ENCODE measurements at regions not wholly inside any gene's neighbourhood (a gene's known extent, or its start where the extent isn't known, plus 50 kb on each side); places are given as distances from the start of the nearest gene placed in this dataset.
"Not testable (repeated sequence)": the region's sequence is repeated elsewhere in the genome, so short reads cannot be mapped to it uniquely, and the experiment has no call there.

- Histone ChIP-seq H3K4me3 (ENCODE audit: low read depth in 1 of 2, low read length in 2 of 2) (no peak overlapping the region), H3K27ac (ENCODE audit: low read length) (no peak overlapping the region), H3K9me3 (ENCODE audit: control insufficient read depth in 1 of 2, low read length in 2 of 2) (no peaks in the 10 kb centered on the region), H3K4me1 (ENCODE audit: control insufficient read depth in 1 of 2, insufficient read depth in 2 of 2, low read length in 2 of 2) (peaks cover 0 to 4% of the 10 kb centered on the region in 2 donors), H3K36me3 (ENCODE audit: control insufficient read depth in 1 of 2, insufficient read depth in 2 of 2, low read length in 2 of 2) (no peaks in the 10 kb centered on the region), H3K27me3 (ENCODE audit: low read depth, low read length) (no peaks in the 10 kb centered on the region)
Observed at GRCh38 chr14:89085231-89085731, 260.8 kb downstream of the TTC8 start.

- Histone ChIP-seq H3K9me3 (ENCODE audit: control insufficient read depth in 1 of 2, low read length in 2 of 2) (no peaks in the 10 kb centered on the region), H3K27ac (ENCODE audit: low read length) (no peak overlapping the region), H3K4me3 (ENCODE audit: low read depth in 1 of 2, low read length in 2 of 2) (no peak overlapping the region), H3K4me1 (ENCODE audit: control insufficient read depth in 1 of 2, insufficient read depth in 2 of 2, low read length in 2 of 2) (peaks cover 0 to 4% of the 10 kb centered on the region in 2 donors), H3K27me3 (ENCODE audit: low read depth, low read length) (no peaks in the 10 kb centered on the region), H3K36me3 (ENCODE audit: control insufficient read depth in 1 of 2, insufficient read depth in 2 of 2, low read length in 2 of 2) (no peaks in the 10 kb centered on the region)
Observed at GRCh38 chr14:89085737-89086382, 261.4 kb downstream of the TTC8 start.

GRCh38 chr14:89088530-89088929 lies 264.1 kb downstream of the TTC8 start:
- H3K9me3 ChIP-seq (ENCODE audit: control insufficient read depth in 1 of 2, low read length in 2 of 2): peaks cover 0 to 3% of the 10 kb centered on the region in 2 donors
- H3K36me3 ChIP-seq (ENCODE audit: control insufficient read depth in 1 of 2, insufficient read depth in 2 of 2, low read length in 2 of 2): no peaks in the 10 kb centered on the region
- no peaks in the 10 kb centered on the region for H3K27me3 ChIP-seq (ENCODE audit: low read depth, low read length)
- no peak overlapping the region for H3K27ac ChIP-seq (ENCODE audit: low read length)
- H3K4me3 ChIP-seq (ENCODE audit: low read depth in 1 of 2, low read length in 2 of 2): no peak overlapping the region
- H3K4me1 ChIP-seq (ENCODE audit: control insufficient read depth in 1 of 2, insufficient read depth in 2 of 2, low read length in 2 of 2): peaks cover 0 to 4% of the 10 kb centered on the region in 2 donors

- no peak overlapping the region for H3K27ac ChIP-seq (ENCODE audit: low read length)
- no peaks in the 10 kb centered on the region for H3K36me3 ChIP-seq (ENCODE audit: control insufficient read depth in 1 of 2, insufficient read depth in 2 of 2, low read length in 2 of 2)
- H3K4me1 ChIP-seq (ENCODE audit: control insufficient read depth in 1 of 2, insufficient read depth in 2 of 2, low read length in 2 of 2): peaks cover 0 to 4% of the 10 kb centered on the region in 2 donors
- H3K9me3 ChIP-seq (ENCODE audit: control insufficient read depth in 1 of 2, low read length in 2 of 2): peaks cover 0 to 3% of the 10 kb centered on the region in 2 donors
- H3K4me3 ChIP-seq (ENCODE audit: low read depth in 1 of 2, low read length in 2 of 2): no peak overlapping the region
- no peaks in the 10 kb centered on the region for H3K27me3 ChIP-seq (ENCODE audit: low read depth, low read length)
Observed at GRCh38 chr14:89089330-89089729, 264.9 kb downstream of the TTC8 start.

- no peak overlapping the region for H3K27ac ChIP-seq (ENCODE audit: low read length)
- peaks cover 0 to 3% of the 10 kb centered on the region in 2 donors for H3K9me3 ChIP-seq (ENCODE audit: control insufficient read depth in 1 of 2, low read length in 2 of 2)
- no peaks in the 10 kb centered on the region for H3K36me3 ChIP-seq (ENCODE audit: control insufficient read depth in 1 of 2, insufficient read depth in 2 of 2, low read length in 2 of 2)
- no peak overlapping the region for H3K4me3 ChIP-seq (ENCODE audit: low read depth in 1 of 2, low read length in 2 of 2)
- no peaks in the 10 kb centered on the region for H3K27me3 ChIP-seq (ENCODE audit: low read depth, low read length)
- H3K4me1 ChIP-seq (ENCODE audit: control insufficient read depth in 1 of 2, insufficient read depth in 2 of 2, low read length in 2 of 2): no peaks in the 10 kb centered on the region
Observed at GRCh38 chr14:89091781-89092180, 267.3 kb downstream of the TTC8 start.

- Histone ChIP-seq H3K27me3 (ENCODE audit: low read depth, low read length) (no peaks in the 10 kb centered on the region), H3K27ac (ENCODE audit: low read length) (no peak overlapping the region), H3K4me3 (ENCODE audit: low read depth in 1 of 2, low read length in 2 of 2) (no peak overlapping the region), H3K36me3 (ENCODE audit: control insufficient read depth in 1 of 2, insufficient read depth in 2 of 2, low read length in 2 of 2) (no peaks in the 10 kb centered on the region), H3K9me3 (ENCODE audit: control insufficient read depth in 1 of 2, low read length in 2 of 2) (peaks cover 0 to 3% of the 10 kb centered on the region in 2 donors), H3K4me1 (ENCODE audit: control insufficient read depth in 1 of 2, insufficient read depth in 2 of 2, low read length in 2 of 2) (no peaks in the 10 kb centered on the region)
Observed at GRCh38 chr14:89093083-89093730, 268.8 kb downstream of the TTC8 start.

GRCh38 chr14:89095036-89095435 lies 270.6 kb downstream of the TTC8 start:
- Histone ChIP-seq H3K36me3 (ENCODE audit: control insufficient read depth in 1 of 2, insufficient read depth in 2 of 2, low read length in 2 of 2) (no peaks in the 10 kb centered on the region), H3K4me1 (ENCODE audit: control insufficient read depth in 1 of 2, insufficient read depth in 2 of 2, low read length in 2 of 2) (no peaks in the 10 kb centered on the region), H3K27ac (ENCODE audit: low read length) (no peak overlapping the region), H3K4me3 (ENCODE audit: low read depth in 1 of 2, low read length in 2 of 2) (no peak overlapping the region), H3K9me3 (ENCODE audit: control insufficient read depth in 1 of 2, low read length in 2 of 2) (peaks cover 0 to 3% of the 10 kb centered on the region in 2 donors), H3K27me3 (ENCODE audit: low read depth, low read length) (no peaks in the 10 kb centered on the region)

- Histone ChIP-seq H3K9me3 (ENCODE audit: control insufficient read depth in 1 of 2, low read length in 2 of 2) (peaks cover 0 to 3% of the 10 kb centered on the region in 2 donors), H3K36me3 (ENCODE audit: control insufficient read depth in 1 of 2, insufficient read depth in 2 of 2, low read length in 2 of 2) (no peaks in the 10 kb centered on the region), H3K27me3 (ENCODE audit: low read depth, low read length) (no peaks in the 10 kb centered on the region), H3K27ac (ENCODE audit: low read length) (no peak overlapping the region), H3K4me3 (ENCODE audit: low read depth in 1 of 2, low read length in 2 of 2) (no peak overlapping the region), H3K4me1 (ENCODE audit: control insufficient read depth in 1 of 2, insufficient read depth in 2 of 2, low read length in 2 of 2) (no peaks in the 10 kb centered on the region)
Observed at GRCh38 chr14:89096946-89097345, 272.5 kb downstream of the TTC8 start.

- H3K4me3 ChIP-seq (ENCODE audit: low read depth in 1 of 2, low read length in 2 of 2): no peak overlapping the region
- no peaks in the 10 kb centered on the region for H3K9me3 ChIP-seq (ENCODE audit: control insufficient read depth in 1 of 2, low read length in 2 of 2)
- no peaks in the 10 kb centered on the region for H3K4me1 ChIP-seq (ENCODE audit: control insufficient read depth in 1 of 2, insufficient read depth in 2 of 2, low read length in 2 of 2)
- H3K36me3 ChIP-seq (ENCODE audit: control insufficient read depth in 1 of 2, insufficient read depth in 2 of 2, low read length in 2 of 2): no peaks in the 10 kb centered on the region
- no peak overlapping the region for H3K27ac ChIP-seq (ENCODE audit: low read length)
- no peaks in the 10 kb centered on the region for H3K27me3 ChIP-seq (ENCODE audit: low read depth, low read length)
Observed at GRCh38 chr14:89098254-89098653, 273.8 kb downstream of the TTC8 start.

- H3K36me3 ChIP-seq (ENCODE audit: control insufficient read depth in 1 of 2, insufficient read depth in 2 of 2, low read length in 2 of 2); H3K27me3 ChIP-seq (ENCODE audit: low read depth, low read length); H3K4me3 ChIP-seq (ENCODE audit: low read depth in 1 of 2, low read length in 2 of 2); H3K4me1 ChIP-seq (ENCODE audit: control insufficient read depth in 1 of 2, insufficient read depth in 2 of 2, low read length in 2 of 2); H3K27ac ChIP-seq (ENCODE audit: low read length); H3K9me3 ChIP-seq (ENCODE audit: control insufficient read depth in 1 of 2, low read length in 2 of 2): not testable (repeated sequence)
Observed at GRCh38 chr14:89104171-89104817, 279.8 kb downstream of the TTC8 start.

GRCh38 chr14:89104861-89105260 lies 280.4 kb downstream of the TTC8 start:
- H3K4me1 ChIP-seq (ENCODE audit: control insufficient read depth in 1 of 2, insufficient read depth in 2 of 2, low read length in 2 of 2); H3K9me3 ChIP-seq (ENCODE audit: control insufficient read depth in 1 of 2, low read length in 2 of 2); H3K27me3 ChIP-seq (ENCODE audit: low read depth, low read length); H3K4me3 ChIP-seq (ENCODE audit: low read depth in 1 of 2, low read length in 2 of 2); H3K36me3 ChIP-seq (ENCODE audit: control insufficient read depth in 1 of 2, insufficient read depth in 2 of 2, low read length in 2 of 2); H3K27ac ChIP-seq (ENCODE audit: low read length): not testable (repeated sequence)
